ENCODE measurements at regions not wholly inside any gene's neighbourhood (a gene's known extent, or its start where the extent isn't known, plus 50 kb on each side); places are given as distances from the start of the nearest gene placed in this dataset.

GRCh38 chr1:80878343-80878742 lies 922.4 kb upstream of the ADGRL2 start:
- ChIA-PET CTCF (ENCODE audit: unreplicated experiment) (no interaction called here), POLR2A (interaction anchor here (0.6 kb wide), 1 partner anchor 205 kb away, joined by 3 read pairs; no protein-coding TSS in a partner anchor)
- no TSS peak for BruUV-seq (replicated peaks)
- no peak overlapping the region for H2AFZ ChIP-seq (ENCODE audit: low read length)
- DNase-seq (ENCODE audit: low spot score), result no peak
- H3K9me2 ChIP-seq (ENCODE audit: insufficient read depth, low read length), result no peaks in the 10 kb centered on the region
- no peak overlapping the region for H3K27ac ChIP-seq (ENCODE audit: low read depth, low read length, poor library complexity, severe bottlenecking)
- H3K79me2 ChIP-seq (ENCODE audit: insufficient read depth, low read depth, low read length), result no peaks in the 10 kb centered on the region
- intact Hi-C loops (cut with micrococcal nuclease; ENCODE audit: unreplicated experiment), result no loop called here
- H3K36me3 ChIP-seq (ENCODE audit: insufficient read depth, low read length), result no peaks in the 10 kb centered on the region
- H3K4me1 ChIP-seq (ENCODE audit: insufficient read depth, low read length, poor library complexity, severe bottlenecking), result no peaks in the 10 kb centered on the region
- H4K20me1 ChIP-seq (ENCODE audit: insufficient read depth, low read length), result no peaks in the 10 kb centered on the region
- TF ChIP-seq EZH2phosphoT487 (IDR thresholded peaks at IDR 0.05; ENCODE audit: borderline replicate concordance, low read depth, low read length) (no peak), CTCF (conservative IDR thresholded peaks at IDR 0.05; ENCODE audit: low read length) (no peak)
- H3K9me3 ChIP-seq (ENCODE audit: low read length), result no peaks in the 10 kb centered on the region
- no peak overlapping the region for H3K4me3 ChIP-seq (ENCODE audit: low read depth, low read length, poor library complexity, severe bottlenecking)
- no peak overlapping the region for H3K4me2 ChIP-seq (ENCODE audit: low read length)

- Histone ChIP-seq H3K4me2 (ENCODE audit: low read length) (no peak overlapping the region), H2AFZ (ENCODE audit: low read length) (no peak overlapping the region), H3K9me2 (ENCODE audit: insufficient read depth, low read length) (no peaks in the 10 kb centered on the region), H3K36me3 (ENCODE audit: insufficient read depth, low read length) (no peaks in the 10 kb centered on the region), H3K9me3 (ENCODE audit: low read length) (no peaks in the 10 kb centered on the region), H4K20me1 (ENCODE audit: insufficient read depth, low read length) (no peaks in the 10 kb centered on the region), H3K4me3 (ENCODE audit: low read depth, low read length, poor library complexity, severe bottlenecking) (no peak overlapping the region), H3K79me2 (ENCODE audit: insufficient read depth, low read depth, low read length) (no peaks in the 10 kb centered on the region), H3K4me1 (ENCODE audit: insufficient read depth, low read length, poor library complexity, severe bottlenecking) (no peaks in the 10 kb centered on the region), H3K27ac (ENCODE audit: low read depth, low read length, poor library complexity, severe bottlenecking) (no peak overlapping the region)
- ChIA-PET CTCF (ENCODE audit: unreplicated experiment) (no interaction called here), POLR2A (no interaction called here)
- TF ChIP-seq CTCF (conservative IDR thresholded peaks at IDR 0.05; ENCODE audit: low read length) (no peak), EZH2phosphoT487 (IDR thresholded peaks at IDR 0.05; ENCODE audit: borderline replicate concordance, low read depth, low read length) (no peak)
- intact Hi-C loops (cut with micrococcal nuclease; ENCODE audit: unreplicated experiment), result no loop called here
- BruUV-seq (replicated peaks), result no TSS peak
- no peak for DNase-seq (ENCODE audit: low spot score)
These were observed 924.7 kb upstream of the ADGRL2 start for GRCh38 chr1:80876035-80876434.

GRCh38 chr1:80869299-80869698 lies 931.4 kb upstream of the ADGRL2 start:
- intact Hi-C loops (cut with micrococcal nuclease; ENCODE audit: unreplicated experiment), result no loop called here
- H3K9me2 ChIP-seq (ENCODE audit: insufficient read depth, low read length), result no peaks in the 10 kb centered on the region
- H3K27ac ChIP-seq (ENCODE audit: low read depth, low read length, poor library complexity, severe bottlenecking), result no peak overlapping the region
- no peaks in the 10 kb centered on the region for H3K36me3 ChIP-seq (ENCODE audit: insufficient read depth, low read length)
- no TSS peak for BruUV-seq (replicated peaks)
- H3K9me3 ChIP-seq (ENCODE audit: low read length), result no peaks in the 10 kb centered on the region
- H4K20me1 ChIP-seq (ENCODE audit: insufficient read depth, low read length), result no peaks in the 10 kb centered on the region
- no peaks in the 10 kb centered on the region for H3K4me1 ChIP-seq (ENCODE audit: insufficient read depth, low read length, poor library complexity, severe bottlenecking)
- no peaks in the 10 kb centered on the region for H3K79me2 ChIP-seq (ENCODE audit: insufficient read depth, low read depth, low read length)
- no peak for DNase-seq (ENCODE audit: low spot score)
- POLR2A ChIA-PET, result interaction anchor here (0.6 kb wide), 1 partner anchor 18 kb away, joined by 3 read pairs; no protein-coding TSS in a partner anchor
- H3K4me2 ChIP-seq (ENCODE audit: low read length), result no peak overlapping the region
- no peak overlapping the region for H3K4me3 ChIP-seq (ENCODE audit: low read depth, low read length, poor library complexity, severe bottlenecking)
- CTCF ChIA-PET (ENCODE audit: unreplicated experiment), result no interaction called here
- TF ChIP-seq CTCF (conservative IDR thresholded peaks at IDR 0.05; ENCODE audit: low read length) (no peak), EZH2phosphoT487 (IDR thresholded peaks at IDR 0.05; ENCODE audit: borderline replicate concordance, low read depth, low read length) (no peak)
- no peak overlapping the region for H2AFZ ChIP-seq (ENCODE audit: low read length)
